ENCODE measurements at regions not wholly inside any gene's neighbourhood (a gene's known extent, or its start where the extent isn't known, plus 50 kb on each side); places are given as distances from the start of the nearest gene placed in this dataset.

DNA sequence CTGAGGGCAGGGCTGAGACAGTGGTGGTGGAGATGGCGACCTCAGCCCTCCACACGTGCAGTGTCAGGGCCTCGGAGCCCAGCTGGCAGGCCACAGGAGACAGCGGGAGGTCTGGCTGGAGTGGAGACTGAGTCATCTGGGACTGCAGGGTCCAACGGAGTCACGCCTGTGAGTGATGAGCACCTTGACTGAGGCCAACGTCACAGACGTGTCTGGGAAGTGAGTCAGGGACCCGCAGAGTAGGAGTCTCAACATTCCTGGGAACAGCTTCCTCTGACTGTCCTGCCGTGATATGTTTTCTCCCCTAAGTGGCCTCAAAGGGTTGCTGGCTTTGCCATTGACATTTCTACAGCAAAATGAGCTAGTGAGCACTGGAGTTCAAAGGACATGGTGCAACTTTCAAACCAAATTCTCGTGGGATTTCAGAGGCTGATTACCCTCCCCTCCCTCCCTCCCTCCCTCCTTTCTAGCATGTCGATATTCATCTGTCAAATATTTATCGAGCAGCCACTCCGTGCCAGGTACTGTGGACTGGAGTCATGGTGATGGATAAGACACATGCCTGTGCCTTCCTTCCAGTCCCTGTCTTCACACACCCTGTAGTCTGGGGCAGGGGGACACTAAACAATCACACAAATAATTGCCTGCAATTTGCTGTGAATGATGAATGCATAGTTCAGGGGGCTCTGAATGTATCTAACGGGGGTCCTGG lies 53.3 kb upstream of the AMOTL2 start (continued):
- TF ChIP-seq REST (IDR thresholded peaks at IDR 0.05; ENCODE audit: borderline replicate concordance in 1 of 2, low read depth in 1 of 2, low read length in 2 of 2) (no peak), ZNF710 (CRISPR knock-in tag; IDR thresholded peaks at IDR 0.05; ENCODE audit: borderline replicate concordance) (no peak), GPBP1L1 (CRISPR knock-in tag; IDR thresholded peaks at IDR 0.05) (no peak), SP5 (CRISPR knock-in tag; IDR thresholded peaks at IDR 0.05; ENCODE audit: borderline replicate concordance, low read depth) (no peak), POLR2G (IDR thresholded peaks at IDR 0.05; ENCODE audit: low read depth, low read length) (no peak), SOX5 (CRISPR knock-in tag; IDR thresholded peaks at IDR 0.05; ENCODE audit: borderline replicate concordance) (0 out of 2 replicates have a peak, but pooled peaks have one; percentile 10), FOSL2 (CRISPR knock-in tag; IDR thresholded peaks at IDR 0.05) (peak; percentile 94), HNF1B (CRISPR knock-in tag; IDR thresholded peaks at IDR 0.05) (0 out of 2 replicates have a peak, but pooled peaks have one; percentile 21), ZNF33A (CRISPR knock-in tag; IDR thresholded peaks at IDR 0.05; ENCODE audit: borderline replicate concordance) (no peak), RNF2 (conservative IDR thresholded peaks at IDR 0.05; ENCODE audit: low read depth) (0 out of 2 replicates have a peak, but pooled peaks have one; percentile 19), CCDC6 (CRISPR knock-in tag; IDR thresholded peaks at IDR 0.05) (0 out of 2 replicates have a peak, but pooled peaks have one; percentile 0)
- TF ChIP-seq, protein P1, sequence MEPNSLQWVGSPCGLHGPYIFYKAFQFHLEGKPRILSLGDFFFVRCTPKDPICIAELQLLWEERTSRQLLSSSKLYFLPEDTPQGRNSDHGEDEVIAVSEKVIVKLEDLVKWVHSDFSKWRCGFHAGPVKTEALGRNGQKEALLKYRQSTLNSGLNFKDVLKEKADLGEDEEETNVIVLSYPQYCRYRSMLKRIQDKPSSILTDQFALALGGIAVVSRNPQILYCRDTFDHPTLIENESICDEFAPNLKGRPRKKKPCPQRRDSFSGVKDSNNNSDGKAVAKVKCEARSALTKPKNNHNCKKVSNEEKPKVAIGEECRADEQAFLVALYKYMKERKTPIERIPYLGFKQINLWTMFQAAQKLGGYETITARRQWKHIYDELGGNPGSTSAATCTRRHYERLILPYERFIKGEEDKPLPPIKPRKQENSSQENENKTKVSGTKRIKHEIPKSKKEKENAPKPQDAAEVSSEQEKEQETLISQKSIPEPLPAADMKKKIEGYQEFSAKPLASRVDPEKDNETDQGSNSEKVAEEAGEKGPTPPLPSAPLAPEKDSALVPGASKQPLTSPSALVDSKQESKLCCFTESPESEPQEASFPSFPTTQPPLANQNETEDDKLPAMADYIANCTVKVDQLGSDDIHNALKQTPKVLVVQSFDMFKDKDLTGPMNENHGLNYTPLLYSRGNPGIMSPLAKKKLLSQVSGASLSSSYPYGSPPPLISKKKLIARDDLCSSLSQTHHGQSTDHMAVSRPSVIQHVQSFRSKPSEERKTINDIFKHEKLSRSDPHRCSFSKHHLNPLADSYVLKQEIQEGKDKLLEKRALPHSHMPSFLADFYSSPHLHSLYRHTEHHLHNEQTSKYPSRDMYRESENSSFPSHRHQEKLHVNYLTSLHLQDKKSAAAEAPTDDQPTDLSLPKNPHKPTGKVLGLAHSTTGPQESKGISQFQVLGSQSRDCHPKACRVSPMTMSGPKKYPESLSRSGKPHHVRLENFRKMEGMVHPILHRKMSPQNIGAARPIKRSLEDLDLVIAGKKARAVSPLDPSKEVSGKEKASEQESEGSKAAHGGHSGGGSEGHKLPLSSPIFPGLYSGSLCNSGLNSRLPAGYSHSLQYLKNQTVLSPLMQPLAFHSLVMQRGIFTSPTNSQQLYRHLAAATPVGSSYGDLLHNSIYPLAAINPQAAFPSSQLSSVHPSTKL (CRISPR knock-in tag; IDR thresholded peaks at IDR 0.05), result peak; percentile 61; the same call in 1 of the 2 replicates
- TF ChIP-seq, protein P2, sequence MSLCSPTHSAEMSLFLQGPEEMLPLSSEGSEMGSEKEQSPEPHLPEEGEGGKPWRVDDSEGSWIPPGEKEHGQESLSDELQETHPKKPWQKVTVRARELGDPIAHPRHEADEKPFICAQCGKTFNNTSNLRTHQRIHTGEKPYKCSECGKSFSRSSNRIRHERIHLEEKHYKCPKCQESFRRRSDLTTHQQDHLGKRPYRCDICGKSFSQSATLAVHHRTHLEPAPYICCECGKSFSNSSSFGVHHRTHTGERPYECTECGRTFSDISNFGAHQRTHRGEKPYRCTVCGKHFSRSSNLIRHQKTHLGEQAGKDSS (CRISPR knock-in tag; IDR thresholded peaks at IDR 0.05; ENCODE audit: borderline replicate concordance, low read depth), result 0 out of 2 replicates have a peak, but pooled peaks have one; percentile 31
